GM21528 (cell line): ENCODE measurements at regions not wholly inside any gene's neighbourhood (a gene's known extent, or its start where the extent isn't known, plus 50 kb on each side); places are given as distances from the start of the nearest gene placed in this dataset.

ENCODE experiments used
- ATAC-seq: cut with Tn5 transposase; IDR thresholded peaks from one replicate; pipeline ENCODE4 v1.9.1; 2021; ENCODE audit warnings: mild to moderate bottlenecking, moderate library complexity; ENCODE audit not compliant: unreplicated experiment, low FRiP score

DNA sequence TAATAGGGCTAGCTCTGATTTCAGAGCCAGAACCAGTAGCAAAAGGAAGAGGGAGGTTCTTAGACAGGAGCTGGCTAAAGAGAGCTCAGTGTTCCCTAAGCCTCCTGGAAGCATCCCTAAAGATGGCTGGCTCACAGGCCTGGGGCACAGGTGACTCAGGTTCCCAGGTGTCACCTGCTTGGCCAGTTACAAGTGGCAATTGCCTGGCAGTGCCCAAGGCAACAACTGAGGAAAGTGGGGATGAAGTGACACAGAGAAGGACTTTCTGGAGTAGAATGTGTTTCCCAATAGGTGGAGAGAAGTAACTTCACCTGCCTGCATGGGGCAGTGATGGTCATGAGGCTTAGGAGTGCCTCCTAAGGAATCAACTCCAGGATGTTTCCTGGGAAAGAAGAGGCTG, 66.5 kb upstream of the EEPD1 start:
- ATAC-seq, result no peak

DNA sequence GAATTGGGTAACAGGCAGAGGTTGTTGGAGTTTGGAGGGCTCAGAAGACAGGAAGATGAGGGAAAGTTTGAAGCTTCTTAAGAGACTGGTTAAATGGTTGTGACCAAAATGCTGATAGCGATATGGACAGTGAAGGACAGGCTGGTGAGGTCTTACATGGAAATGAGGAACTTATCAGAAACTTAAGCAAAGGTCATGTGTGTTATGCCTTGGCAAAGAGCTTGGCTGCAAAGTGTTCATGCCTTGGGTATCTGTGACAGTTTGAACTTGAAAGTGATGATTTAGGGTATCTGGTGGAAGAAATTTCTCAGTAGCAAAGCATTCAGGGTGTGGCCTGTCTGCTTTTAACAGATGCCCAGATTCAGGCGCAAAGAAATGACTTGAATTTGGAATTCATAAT, 64.5 kb upstream of the EEPD1 start:
- no peak for ATAC-seq

DNA sequence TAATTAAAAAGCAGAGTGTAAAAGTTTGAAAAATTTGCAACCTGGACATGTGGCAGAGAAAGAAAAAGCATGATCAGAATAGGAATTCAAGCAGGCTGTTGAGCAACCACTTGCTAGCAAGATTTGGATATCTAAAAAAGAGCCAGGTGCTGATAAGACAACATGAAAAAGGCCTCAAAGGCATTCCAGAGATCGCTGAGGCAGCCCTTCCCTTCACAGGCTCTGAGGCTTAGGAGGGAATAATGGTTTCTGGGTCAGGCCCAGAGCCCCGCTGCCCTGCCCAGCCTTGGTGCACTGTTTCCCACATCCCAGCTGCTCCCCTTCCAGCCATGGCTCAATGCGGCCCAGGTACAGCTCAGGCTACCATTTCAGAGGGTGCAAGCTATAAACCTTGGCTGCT, 64.1 kb upstream of the EEPD1 start:
- no peak for ATAC-seq

- no peak for ATAC-seq
Measured at GRCh38 chr7:36090976-36091873, 61.8 kb upstream of the EEPD1 start.

DNA sequence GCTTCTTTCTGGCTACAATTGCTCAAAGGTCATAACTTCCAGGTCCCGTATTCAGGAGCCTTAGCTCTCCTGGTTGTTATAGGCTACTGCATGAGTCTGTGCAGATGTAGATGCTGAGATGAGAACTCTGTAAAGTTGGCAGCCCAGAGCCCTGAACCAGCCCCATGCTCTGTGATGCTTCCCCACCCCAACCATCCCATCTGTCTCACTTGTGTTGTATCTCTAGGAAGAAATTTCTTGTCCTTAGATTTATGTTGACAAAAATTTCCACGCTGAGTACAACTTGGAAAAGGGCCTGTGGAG, 61.2 kb upstream of the EEPD1 start:
- no peak for ATAC-seq

- no peak for ATAC-seq
Measured at GRCh38 chr7:36092221-36092771, 60.8 kb upstream of the EEPD1 start.

GRCh38 chr7:36096460-36097095, 56.5 kb upstream of the EEPD1 start:
- no peak for ATAC-seq

DNA sequence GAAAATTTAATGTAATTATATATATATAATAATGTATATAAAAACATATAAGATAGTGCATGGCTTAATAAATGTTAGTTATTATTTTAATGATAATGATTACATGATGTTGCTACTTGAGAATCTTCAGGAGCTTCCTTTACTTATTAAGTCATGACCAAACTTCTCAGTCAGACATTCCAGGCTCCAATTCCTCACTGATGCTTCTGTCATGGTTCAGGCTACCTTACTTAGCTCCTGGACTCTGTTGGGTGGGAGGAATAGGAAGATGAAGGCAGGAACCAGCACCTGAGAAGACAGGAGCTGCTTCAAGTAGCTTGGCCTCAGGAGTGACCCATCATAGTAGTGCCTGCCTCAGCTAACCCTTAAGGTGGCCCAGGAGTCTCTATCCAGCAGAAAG, 55.0 kb upstream of the EEPD1 start:
- no peak for ATAC-seq

- no peak for ATAC-seq
Measured at GRCh38 chr7:36100226-36100625, 52.8 kb upstream of the EEPD1 start.

DNA sequence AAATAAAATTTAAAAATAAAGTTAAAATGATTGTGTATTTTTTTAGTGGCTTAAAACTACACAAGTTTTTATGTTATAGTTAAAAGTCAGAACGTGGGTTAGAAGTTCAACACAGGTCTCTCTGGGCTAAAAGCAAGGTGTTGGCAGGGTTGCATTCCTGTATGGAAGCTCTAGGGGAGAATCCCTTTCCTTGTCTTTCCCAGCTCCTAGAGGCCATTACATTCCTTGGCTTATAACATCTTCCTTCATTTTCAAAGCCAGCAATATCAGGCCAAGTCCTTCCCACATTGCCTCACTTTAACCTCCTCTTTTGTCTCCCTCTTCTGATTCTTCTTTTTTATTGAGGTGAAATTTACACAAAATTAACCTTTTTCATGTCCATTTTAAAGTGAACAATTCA, 52.4 kb upstream of the EEPD1 start:
- ATAC-seq, result no peak
